Lung (tissue), 11 donors: ENCODE measurements at regions not wholly inside any gene's neighbourhood (a gene's known extent, or its start where the extent isn't known, plus 50 kb on each side); places are given as distances from the start of the nearest gene placed in this dataset.

ENCODE experiments used
- ATAC-seq: fragments of 200-7000 bp; cut with Tn5 transposase; one replicate; pipeline ENCODE4 v1.9.1; 2020; ENCODE audit warnings: moderate number of reproducible peaks; ENCODE audit not compliant: insufficient read depth, low FRiP score
- DNase-seq, 3 donors: peaks; one replicate each; pipeline ENCODE4 v3.0.0-alpha.2; 2013 to 2017
- H3K27ac ChIP-seq, 2 donors: one replicate each; pipeline ENCODE4 v1.5.1; 2013; ENCODE audit warnings: mild to moderate bottlenecking in 2 of 2, moderate library complexity in 2 of 2, control low read depth in 1 of 2, inconsistent platforms in 1 of 2, low read depth in 1 of 2, low read length in 1 of 2
- H3K27me3 ChIP-seq, 3 donors: one replicate each; pipeline ENCODE4 v1.5.1; 2013; ENCODE audit warnings: low read length in 2 of 3; ENCODE audit not compliant: control insufficient read depth in 3 of 3, insufficient read depth in 3 of 3
- H3K36me3 ChIP-seq, 4 donors: one replicate each; pipeline ENCODE4 v1.5.1; 2013; ENCODE audit warnings: low read length in 4 of 4, mild to moderate bottlenecking in 1 of 4, moderate library complexity in 1 of 4; ENCODE audit not compliant: control insufficient read depth in 4 of 4, insufficient read depth in 4 of 4
- H3K4me1 ChIP-seq, 5 donors: one replicate each; pipeline ENCODE4 v1.5.1; 2013; ENCODE audit warnings: low read length in 5 of 5, mild to moderate bottlenecking in 2 of 5, moderate library complexity in 1 of 5; ENCODE audit not compliant: control insufficient read depth in 5 of 5, insufficient read depth in 5 of 5
- H3K4me3 ChIP-seq: one replicate; pipeline ENCODE4 v1.5.1; 2013; ENCODE audit warnings: mild to moderate bottlenecking, control low read depth, moderate library complexity
- H3K9ac ChIP-seq, 2 donors: one replicate each; pipeline ENCODE4 v1.5.1; 2013; ENCODE audit warnings: low read length in 2 of 2, control low read depth in 1 of 2; ENCODE audit not compliant: insufficient read depth in 1 of 2
- H3K9me3 ChIP-seq, 4 donors: one replicate each; pipeline ENCODE4 v1.5.1; 2013; ENCODE audit warnings: low read length in 3 of 4, mild to moderate bottlenecking in 1 of 4, moderate library complexity in 1 of 4; ENCODE audit not compliant: control insufficient read depth in 4 of 4, insufficient read depth in 3 of 4
- WGBS, 2 donors: extraction: QIAGEN DNeasy Blood & Tissue Kit; methylation state at CpG; one replicate each; pipeline ENCODE4 v1.1.7; 2013; 5-methylcytosine and 5-hydroxymethylcytosine counted together
- TF ChIP-seq, protein P1 (sequence below): IDR thresholded peaks from 2 replicates; pipeline ENCODE4 v1.5.1; 2012; ENCODE audit warnings: mild to moderate bottlenecking; ENCODE audit errors: control extremely low read depth, extremely low read depth
- donor health status: control.
- donor health status: control.
- donor health status: Bipolar disorder and iron deficiency.
- donor health status: healthy.
- donor health status: DM: yes; HTN: yes; CAD: no.

DNA sequence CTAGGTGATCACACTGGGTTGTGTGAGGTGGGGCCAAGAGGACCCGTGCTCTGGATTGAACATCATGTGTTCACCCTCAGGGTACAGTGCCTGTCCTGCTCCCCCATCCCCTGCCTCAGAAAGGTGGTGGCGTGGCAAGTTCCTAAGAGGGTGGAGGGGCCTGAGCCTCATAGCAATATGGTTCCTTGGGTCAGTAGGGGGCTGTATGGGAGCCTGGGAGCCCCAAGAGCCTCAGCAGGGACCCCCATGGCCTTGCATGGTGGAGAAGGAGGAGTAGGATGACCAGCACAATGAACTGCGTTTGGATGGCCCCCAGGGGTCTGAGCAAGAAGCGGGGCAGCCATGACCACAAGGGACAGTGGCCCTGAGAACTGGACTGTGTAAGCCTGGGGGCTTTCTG lies 89.6 kb upstream of the SHB start:
- no peak overlapping the region for H3K4me3 ChIP-seq
- 88 to 89% methylated on average over 4 of the region's 4 CpGs for WGBS, 2 donors
- H3K9me3 ChIP-seq = no peaks in the 10 kb centered on the region
- TF ChIP-seq, protein P1, sequence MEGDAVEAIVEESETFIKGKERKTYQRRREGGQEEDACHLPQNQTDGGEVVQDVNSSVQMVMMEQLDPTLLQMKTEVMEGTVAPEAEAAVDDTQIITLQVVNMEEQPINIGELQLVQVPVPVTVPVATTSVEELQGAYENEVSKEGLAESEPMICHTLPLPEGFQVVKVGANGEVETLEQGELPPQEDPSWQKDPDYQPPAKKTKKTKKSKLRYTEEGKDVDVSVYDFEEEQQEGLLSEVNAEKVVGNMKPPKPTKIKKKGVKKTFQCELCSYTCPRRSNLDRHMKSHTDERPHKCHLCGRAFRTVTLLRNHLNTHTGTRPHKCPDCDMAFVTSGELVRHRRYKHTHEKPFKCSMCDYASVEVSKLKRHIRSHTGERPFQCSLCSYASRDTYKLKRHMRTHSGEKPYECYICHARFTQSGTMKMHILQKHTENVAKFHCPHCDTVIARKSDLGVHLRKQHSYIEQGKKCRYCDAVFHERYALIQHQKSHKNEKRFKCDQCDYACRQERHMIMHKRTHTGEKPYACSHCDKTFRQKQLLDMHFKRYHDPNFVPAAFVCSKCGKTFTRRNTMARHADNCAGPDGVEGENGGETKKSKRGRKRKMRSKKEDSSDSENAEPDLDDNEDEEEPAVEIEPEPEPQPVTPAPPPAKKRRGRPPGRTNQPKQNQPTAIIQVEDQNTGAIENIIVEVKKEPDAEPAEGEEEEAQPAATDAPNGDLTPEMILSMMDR = no peak
- H3K9ac ChIP-seq = no peak overlapping the region
- H3K27me3 ChIP-seq = peaks cover 0 to 2% (median 0%) of the 10 kb centered on the region in 3 donors
- DNase-seq = no peak
- ATAC-seq = no peak
- H3K36me3 ChIP-seq = no peaks in the 10 kb centered on the region
- no peak overlapping the region for H3K27ac ChIP-seq
- H3K4me1 ChIP-seq = no peaks in the 10 kb centered on the region

DNA sequence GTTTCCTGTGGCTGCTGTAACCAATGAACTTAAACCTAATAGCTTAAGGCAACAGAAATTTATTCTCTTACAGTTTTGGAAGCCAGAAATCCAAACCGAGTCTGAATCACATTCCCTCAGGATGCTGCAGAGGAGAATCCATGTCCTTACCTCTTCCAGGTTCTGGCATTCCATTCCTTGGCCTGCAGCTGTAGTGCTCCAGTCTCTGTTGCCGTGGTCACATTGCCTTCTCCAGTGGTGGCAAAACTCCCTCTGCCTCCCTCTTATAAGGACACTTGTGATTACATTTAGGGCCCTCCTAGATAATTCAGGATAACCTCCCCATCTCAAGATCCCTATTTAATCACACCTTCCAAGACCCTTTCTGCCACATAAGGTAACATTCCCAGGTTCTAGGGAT lies 88.7 kb upstream of the SHB start:
- no peak overlapping the region for H3K4me3 ChIP-seq
- H3K4me1 ChIP-seq = no peaks in the 10 kb centered on the region
- H3K27me3 ChIP-seq = peaks cover 0 to 2% (median 0%) of the 10 kb centered on the region in 3 donors
- no peak for DNase-seq
- no peak overlapping the region for H3K27ac ChIP-seq
- H3K9ac ChIP-seq = no peak overlapping the region
- no peaks in the 10 kb centered on the region for H3K9me3 ChIP-seq
- TF ChIP-seq, protein P1 = no peak
- 73 to 76% methylated on average over 2 of the region's 2 CpGs for WGBS, 2 donors
- H3K36me3 ChIP-seq = no peaks in the 10 kb centered on the region
- no peak for ATAC-seq

DNA sequence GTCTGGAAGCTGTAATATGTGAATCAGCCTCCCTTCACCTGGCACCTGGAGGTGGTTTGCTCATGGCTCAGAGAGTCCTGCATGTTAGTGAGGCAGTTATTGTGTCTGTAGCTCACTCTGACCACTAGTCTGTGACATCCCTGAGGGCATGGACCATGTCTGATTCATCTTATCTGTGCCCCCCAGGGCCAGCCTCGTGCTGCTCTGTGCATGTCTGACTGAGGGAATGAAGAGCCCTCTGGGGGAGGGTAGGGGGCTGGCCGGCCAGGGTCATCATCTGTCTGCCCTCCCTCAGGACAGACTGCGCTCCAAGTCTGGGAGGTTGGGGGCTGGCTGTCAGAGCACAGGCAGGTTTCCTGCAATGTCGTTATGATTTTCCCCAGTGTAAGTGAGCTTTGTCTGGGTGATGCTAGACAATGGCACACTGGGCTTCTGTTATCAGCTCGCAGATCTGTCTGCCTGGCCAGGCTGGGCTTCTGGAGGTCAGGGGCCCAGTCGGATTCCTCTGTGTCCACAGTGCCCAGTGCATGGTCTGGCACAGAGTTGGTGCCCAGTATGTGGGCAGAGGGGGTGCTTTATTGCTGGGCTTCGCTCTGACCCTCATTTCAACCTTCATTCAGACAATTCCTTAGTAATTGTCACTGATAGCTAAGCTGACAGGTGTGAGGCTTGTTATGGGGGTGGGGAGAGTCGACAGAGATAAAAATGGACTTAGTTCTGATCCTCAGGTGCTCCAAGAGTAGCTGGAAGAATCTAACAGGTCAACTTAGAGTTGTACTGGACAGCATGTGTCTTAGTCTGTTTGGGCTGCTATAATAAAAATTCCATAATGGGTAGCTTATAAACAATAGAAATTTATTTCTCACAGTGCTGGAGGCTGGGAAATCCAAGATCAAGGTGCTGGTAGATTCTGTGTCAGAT lies 85.7 kb upstream of the SHB start:
- WGBS, 2 donors = 73 to 87% methylated on average over 8 of the region's 8 CpGs
- no peak for DNase-seq
- no peak for ATAC-seq

More for the DNA sequence above, 85.7 kb upstream of the SHB start:
- no peak overlapping the region for H3K4me3 ChIP-seq
- H3K27me3 ChIP-seq = peaks cover 0 to 2% (median 0%) of the 10 kb centered on the region in 3 donors
- TF ChIP-seq, protein P1 = no peak
- no peak overlapping the region for H3K9ac ChIP-seq
- no peaks in the 10 kb centered on the region for H3K4me1 ChIP-seq
- no peaks in the 10 kb centered on the region for H3K36me3 ChIP-seq
- H3K27ac ChIP-seq = no peak overlapping the region
- H3K9me3 ChIP-seq = no peaks in the 10 kb centered on the region
